Dermis blood vessel endothelial cell (primary cell): ENCODE measurements at regions not wholly inside any gene's neighbourhood (a gene's known extent, or its start where the extent isn't known, plus 50 kb on each side); places are given as distances from the start of the nearest gene placed in this dataset.
"Not testable (repeated sequence)": the region's sequence is repeated elsewhere in the genome, so short reads cannot be mapped to it uniquely, and the experiment has no call there.

Source experiments
- DNase-seq: peaks from one replicate; pipeline ENCODE4 v3.0.0; 2010

- no peak for DNase-seq
Observed at GRCh38 chr13:83825676-83826075, 56.6 kb downstream of the SLITRK1 start.

GRCh38 chr13:83824560-83824959 is 57.7 kb downstream of the SLITRK1 start:
- DNase-seq = no peak

DNA sequence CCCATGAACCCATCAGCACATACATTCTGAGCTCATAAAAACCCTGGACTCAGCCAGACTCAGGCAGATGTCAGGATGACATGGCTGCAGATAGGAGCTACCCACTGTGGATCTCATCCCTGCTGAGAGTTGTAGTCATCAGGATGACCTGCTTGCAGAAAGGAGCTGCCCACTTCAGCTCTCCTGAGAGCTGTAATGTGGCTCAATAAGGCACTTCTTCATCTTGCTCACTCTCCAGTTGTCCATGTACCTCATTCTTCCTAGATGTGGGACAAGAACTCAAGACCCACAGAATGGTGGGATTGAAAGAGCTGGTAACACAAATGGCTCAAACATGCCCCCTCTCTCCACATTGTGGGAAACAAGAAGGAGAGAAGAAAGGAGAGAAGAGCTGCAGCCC is 58.2 kb downstream of the SLITRK1 start:
- DNase-seq = no peak

GRCh38 chr13:83819611-83820010 is 62.7 kb downstream of the SLITRK1 start:
- DNase-seq = no peak

DNA sequence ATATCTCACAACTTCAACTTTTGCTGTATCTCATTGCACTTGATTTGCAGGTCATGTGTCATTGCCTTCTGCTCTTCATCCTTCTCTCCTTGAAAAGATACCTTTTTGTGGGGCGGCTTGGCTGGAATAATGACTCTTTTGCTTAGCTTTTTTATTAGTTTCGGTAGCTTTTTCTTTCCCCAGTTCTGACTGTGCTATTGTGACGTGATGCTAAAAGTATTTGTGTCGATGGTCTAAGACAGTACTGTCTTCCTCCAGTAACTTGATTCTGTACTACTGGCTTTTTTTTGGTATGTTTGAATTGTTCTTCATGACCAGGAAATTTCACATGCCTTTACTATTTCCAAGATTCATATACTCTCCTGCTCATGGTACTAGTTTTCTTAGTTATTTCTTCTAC is 63.1 kb downstream of the SLITRK1 start:
- no peak for DNase-seq

DNA sequence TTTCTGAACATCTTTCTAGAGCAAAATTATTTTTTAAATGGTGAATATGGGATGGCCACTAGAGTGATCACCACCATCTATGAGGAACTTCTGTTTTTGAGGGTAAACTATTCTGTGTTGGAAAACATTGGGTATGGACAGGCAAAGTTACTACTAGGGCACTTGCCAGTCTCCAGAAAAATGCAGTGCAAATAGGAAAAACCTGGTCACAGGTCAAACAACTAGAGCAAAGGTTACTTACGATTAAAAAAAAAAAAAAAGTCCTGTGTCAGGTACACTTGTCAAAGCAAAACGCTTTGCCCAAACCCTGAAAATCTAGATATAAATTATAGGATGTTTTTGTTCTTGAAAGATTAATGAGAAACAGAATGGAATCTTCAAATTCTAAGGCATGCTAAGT is 66.2 kb downstream of the SLITRK1 start:
- DNase-seq = no peak

DNA sequence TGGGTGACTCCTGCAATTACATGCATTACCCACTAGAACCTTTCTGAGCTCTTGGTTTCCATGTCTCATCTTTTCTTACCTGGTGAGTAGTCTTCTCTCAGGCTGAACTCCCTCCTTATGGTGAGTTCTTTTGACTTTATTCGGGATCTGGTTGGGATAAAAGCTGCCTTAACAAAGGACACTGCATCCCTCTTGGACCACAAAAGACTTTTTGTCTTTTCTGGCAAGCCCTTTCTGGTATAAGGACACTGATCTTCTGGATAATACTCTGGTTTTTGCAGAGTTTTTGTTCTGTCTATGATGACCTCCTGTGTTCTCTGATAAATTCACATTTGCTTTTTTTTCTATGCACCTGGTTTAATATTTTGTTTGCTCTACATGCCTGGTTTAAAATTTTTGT is 66.7 kb downstream of the SLITRK1 start:
- no peak for DNase-seq

DNA sequence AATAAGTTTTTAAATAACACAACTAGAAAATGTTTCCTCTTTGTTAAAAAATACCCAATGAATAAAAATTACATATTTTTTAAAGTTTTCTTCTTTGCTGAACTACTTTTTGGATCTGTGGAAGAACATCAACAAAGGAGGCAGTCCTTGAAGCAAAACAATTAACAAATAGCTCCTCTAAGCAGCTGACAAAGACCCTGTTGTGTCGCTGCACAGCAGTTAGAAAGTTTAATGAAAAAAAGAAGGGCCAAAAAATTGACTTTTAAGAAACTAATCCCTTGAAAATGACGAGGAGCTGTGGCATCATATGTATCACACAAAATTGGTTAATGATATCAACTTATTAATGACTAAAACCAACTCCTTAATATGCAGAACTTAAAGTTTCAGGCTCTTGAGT is 72.1 kb downstream of the SLITRK1 start:
- DNase-seq = no peak

- no peak for DNase-seq
Observed at GRCh38 chr13:83804356-83804962, 77.8 kb downstream of the SLITRK1 start.

GRCh38 chr13:83798731-83799130 is 83.5 kb downstream of the SLITRK1 start:
- no peak for DNase-seq

DNA sequence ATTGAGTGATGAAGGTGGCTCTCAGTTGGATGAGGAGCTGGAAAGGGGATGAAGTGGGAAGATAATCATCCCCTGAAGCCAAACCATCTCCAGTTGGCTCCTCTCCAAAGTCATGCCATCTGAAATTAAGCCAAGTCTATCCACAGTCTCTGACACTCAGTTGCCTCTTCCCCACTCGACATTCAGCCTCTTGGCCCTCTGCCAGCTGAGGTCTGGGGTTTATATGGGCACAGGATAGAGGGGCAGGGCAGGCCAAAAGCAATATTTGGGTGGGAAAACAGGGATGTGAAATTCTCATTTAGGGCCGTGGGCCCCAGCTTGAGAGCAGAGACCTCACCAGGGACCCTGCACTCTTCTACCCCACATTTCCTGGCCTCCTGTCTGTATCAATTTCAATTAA is 85.9 kb downstream of the SLITRK1 start:
- DNase-seq = no peak

DNA sequence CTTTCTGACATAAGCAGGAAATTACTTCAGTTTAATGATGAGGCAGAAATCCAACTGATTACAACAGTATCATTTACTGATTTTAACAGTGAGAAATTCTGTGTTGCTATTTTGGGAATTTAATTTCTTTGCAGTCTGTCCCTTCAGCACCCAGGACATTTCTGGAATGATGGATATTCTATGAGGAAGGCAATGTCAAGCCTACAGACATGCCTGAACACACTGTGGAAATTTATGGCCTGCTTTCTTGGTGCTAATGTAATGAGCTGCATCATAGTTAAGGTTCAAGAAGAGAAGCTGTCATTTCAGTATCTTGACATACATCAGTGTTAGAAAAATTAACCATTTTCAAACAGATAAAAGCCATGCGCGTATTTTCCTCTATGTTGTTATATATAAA is 87.7 kb downstream of the SLITRK1 start:
- DNase-seq = no peak

DNA sequence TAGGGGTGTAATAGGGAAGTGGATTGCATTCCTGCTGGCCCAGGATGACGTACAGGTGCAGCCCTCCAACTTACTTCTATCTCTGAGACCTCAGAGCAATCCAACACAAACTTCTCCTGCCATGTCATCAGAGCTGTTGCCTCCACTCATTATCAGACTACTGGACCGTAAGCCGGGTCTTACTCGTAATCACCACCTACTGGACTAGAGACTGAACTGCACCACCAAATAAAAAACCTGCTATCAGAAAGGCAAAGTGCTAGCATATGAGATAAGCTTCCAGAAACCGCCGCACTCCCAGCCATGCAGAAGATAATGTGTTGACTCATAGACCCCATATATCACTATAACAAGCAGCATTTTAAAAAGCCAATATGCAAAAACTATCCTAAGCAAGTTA is 102.0 kb downstream of the SLITRK1 start:
- DNase-seq = no peak

GRCh38 chr13:83773961-83774360 is 108.3 kb downstream of the SLITRK1 start:
- DNase-seq = no peak

DNA sequence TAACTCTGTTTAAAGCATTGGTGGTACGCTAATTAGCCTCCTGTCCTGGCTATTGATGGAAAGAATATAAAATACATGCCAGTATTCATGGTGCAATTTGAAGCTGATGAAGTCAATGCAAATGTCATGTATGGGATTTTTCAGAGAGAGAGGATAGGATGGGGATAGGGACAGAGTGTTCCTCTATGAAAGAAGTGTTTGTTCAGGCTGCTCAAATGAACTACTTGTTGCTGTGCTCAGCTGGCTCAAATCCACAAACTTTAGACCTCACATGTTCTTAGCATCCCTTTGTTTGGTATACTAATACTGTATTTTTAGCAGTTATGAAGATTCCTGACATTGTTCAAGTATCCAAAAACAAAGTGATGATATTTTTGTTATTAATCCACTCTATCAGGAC is 116.5 kb downstream of the SLITRK1 start:
- no peak for DNase-seq

DNA sequence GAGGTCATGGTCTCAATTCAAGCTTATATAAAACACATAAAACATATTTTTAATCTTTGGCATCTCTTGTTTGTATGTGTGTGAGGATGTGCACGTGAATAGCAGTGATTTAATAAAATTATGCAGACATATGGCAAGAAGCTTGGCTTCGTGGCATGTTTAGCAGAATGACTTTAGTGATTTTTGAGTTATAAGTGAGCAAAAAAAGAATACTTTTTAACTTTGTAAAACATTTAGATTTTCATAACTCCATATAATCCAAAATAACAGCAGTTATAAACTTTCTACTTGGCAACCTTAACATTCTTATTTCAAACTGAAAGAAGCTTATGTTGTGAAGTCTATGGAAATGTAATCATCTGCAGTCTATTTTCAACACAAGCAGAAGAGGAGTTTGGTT is 120.6 kb downstream of the SLITRK1 start:
- no peak for DNase-seq

DNA sequence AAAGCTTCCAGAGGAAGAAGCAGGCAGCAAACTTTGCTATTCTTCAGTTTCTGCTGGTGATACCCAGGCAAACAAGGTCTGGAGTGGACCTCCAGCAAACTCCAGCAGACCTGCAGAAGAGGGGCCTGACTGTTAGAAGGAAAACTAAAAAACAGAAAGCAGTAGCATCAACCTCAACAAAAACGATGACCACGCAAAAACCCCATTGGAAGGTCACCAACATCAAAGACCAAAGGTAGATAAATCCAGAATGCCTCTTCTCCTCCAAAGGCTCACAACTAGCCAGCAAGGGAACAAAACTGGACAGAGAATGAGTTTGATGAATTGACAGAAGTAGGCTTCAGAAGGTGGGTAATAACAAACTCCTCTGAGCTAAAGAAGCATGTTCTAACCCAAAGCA is 127.1 kb downstream of the SLITRK1 start:
- not testable (repeated sequence) for DNase-seq

GRCh38 chr13:83753912-83754624 is 128.2 kb downstream of the SLITRK1 start:
- no peak for DNase-seq

DNA sequence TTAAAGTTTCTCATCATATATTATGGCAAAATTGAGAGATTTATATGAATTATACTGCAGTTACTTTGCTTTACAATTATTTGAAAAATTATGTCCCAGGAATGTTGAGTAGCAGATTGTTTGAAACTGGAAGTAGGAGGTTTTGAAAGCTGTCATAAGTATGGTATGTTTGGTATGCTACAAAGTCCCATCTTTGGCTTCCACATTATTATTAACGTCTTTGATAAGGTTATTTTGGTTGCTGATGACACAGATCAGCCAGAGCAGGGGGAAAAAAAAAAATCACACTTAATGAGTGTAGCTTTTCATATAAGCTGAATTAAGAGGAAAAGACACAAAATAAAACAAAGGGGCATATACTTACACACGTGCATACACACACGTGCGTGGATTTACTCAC is 130.1 kb downstream of the SLITRK1 start:
- no peak for DNase-seq

- DNase-seq = no peak
Observed at GRCh38 chr13:83740622-83741021, 141.7 kb downstream of the SLITRK1 start.

DNA sequence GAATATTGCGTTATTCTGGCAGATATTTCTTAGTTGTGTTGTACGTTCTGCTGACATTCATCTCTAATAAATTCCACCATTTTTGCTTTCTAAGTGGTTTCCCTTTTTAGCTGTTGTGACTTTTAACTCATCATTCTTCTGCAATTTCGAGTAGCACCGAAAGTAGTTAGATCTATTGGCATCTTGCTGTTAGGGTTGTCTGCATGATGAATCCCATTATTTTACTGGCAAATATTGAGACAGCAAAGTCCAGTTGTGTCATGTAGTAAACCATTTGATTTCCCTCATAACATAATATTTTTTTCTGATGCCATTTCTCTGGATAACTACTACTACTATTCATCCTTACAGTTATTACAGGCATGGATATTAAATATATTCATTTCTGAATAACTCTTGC is 143.9 kb downstream of the SLITRK1 start:
- no peak for DNase-seq

- DNase-seq = no peak
Observed at GRCh38 chr13:83733293-83733692, 149.0 kb downstream of the SLITRK1 start.

DNA sequence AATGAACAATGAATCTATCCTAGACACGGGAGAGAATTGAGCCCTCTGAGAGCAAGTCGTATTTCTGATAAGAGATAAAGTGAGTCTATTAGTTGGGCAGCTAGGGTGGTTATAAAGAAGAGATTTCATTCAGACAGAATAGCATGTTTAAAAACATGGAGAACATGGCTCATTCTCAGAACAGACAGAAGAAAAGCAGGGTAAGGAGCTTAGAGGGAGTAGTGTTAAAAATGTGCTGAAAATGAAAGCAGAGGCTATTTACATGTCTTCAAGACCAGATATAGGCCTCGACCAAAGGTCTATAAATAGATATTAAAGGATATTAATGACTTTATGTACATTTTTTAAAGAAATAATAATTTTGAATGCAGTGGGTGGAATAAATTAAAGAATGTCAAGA is 149.5 kb downstream of the SLITRK1 start:
- DNase-seq = no peak

DNA sequence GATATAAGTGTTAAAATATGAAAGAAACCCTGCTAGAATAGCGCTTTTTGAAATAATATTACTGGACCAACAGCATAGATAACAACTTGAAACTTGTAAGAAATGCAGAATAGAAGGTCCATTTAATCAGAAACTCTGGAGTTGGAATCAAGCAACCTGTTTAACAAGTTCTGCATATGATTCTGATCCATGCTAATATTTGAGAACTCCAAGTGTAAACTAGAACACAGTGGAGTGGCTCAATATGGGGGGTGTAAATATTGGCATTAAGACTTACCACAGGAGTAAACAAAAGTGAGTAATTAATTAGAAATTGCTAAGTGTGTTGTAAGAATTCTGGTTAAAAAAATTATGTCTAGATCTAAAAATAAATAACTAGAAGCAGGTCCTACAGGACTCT is 151.2 kb downstream of the SLITRK1 start:
- no peak for DNase-seq

- no peak for DNase-seq
Observed at GRCh38 chr13:83730674-83731073, 151.6 kb downstream of the SLITRK1 start.
